BE2C (cell line): ENCODE measurements at regions not wholly inside any gene's neighbourhood (a gene's known extent, or its start where the extent isn't known, plus 50 kb on each side); places are given as distances from the start of the nearest gene placed in this dataset.

Experiments
- DNase-seq: peaks from one replicate; pipeline ENCODE4 v3.0.0-alpha.2; 2020
- H3K27me3 ChIP-seq: fragments of 250-450 bp; sonication (Bioruptor Pico); 2 replicates; pipeline ENCODE4 v1.5.1; 2020; ENCODE audit warnings: mild to moderate bottlenecking
- H3K36me3 ChIP-seq: fragments of 250-450 bp; sonication (Bioruptor Pico); 2 replicates; pipeline ENCODE4 v1.5.1; 2020; ENCODE audit warnings: mild to moderate bottlenecking
- H3K4me1 ChIP-seq: fragments of 250-450 bp; sonication (Bioruptor Pico); 2 replicates; pipeline ENCODE4 v1.5.1; 2020
- H3K4me3 ChIP-seq: 2 replicates; pipeline ENCODE4 v1.5.1; 2011; ENCODE audit warnings: low read depth, low read length
- H3K9me3 ChIP-seq: fragments of 250-450 bp; sonication (Bioruptor Pico); 2 replicates; pipeline ENCODE4 v1.5.1; 2020
- CTCF ChIP-seq: IDR thresholded peaks from 2 replicates; pipeline ENCODE4 v1.5.1; 2012; ENCODE audit warnings: mild to moderate bottlenecking, low read depth, low read length

- Histone ChIP-seq H3K36me3 (no peaks in the 10 kb centered on the region), H3K4me1 (peaks cover 28% of the 10 kb centered on the region), H3K9me3 (no peaks in the 10 kb centered on the region), H3K4me3 (peak overlapping the region; percentile 23), H3K27me3 (no peaks in the 10 kb centered on the region)
- peak; percentile 34 for DNase-seq
- TF ChIP-seq CTCF, result no peak
Measured at GRCh38 chr13:23506071-23506806, 64.0 kb upstream of the TNFRSF19 start.

DNA sequence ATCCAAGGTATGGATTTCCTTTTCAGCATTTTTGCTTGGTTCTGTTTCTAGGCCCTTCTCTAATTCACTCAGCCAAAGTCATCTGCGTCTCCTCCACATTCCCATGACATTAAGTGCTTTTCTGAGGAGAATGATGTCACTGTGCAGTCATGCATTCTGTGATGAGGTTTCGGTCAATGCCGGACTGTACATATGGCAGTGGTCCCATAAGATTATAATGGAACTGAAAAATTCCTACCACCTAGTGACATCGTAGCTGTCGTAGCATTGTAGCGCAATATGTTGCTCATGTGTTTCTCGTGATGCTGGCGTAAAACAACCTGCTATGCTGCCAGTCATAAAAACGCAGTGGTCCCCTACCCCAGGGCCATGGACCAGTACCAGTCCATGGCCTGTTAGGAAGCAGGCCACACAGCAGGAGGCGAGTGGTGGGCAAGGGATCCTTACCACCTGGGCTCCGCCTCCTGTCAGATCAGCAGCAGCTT is 63.4 kb upstream of the TNFRSF19 start:
- no peaks in the 10 kb centered on the region for H3K9me3 ChIP-seq

DNA sequence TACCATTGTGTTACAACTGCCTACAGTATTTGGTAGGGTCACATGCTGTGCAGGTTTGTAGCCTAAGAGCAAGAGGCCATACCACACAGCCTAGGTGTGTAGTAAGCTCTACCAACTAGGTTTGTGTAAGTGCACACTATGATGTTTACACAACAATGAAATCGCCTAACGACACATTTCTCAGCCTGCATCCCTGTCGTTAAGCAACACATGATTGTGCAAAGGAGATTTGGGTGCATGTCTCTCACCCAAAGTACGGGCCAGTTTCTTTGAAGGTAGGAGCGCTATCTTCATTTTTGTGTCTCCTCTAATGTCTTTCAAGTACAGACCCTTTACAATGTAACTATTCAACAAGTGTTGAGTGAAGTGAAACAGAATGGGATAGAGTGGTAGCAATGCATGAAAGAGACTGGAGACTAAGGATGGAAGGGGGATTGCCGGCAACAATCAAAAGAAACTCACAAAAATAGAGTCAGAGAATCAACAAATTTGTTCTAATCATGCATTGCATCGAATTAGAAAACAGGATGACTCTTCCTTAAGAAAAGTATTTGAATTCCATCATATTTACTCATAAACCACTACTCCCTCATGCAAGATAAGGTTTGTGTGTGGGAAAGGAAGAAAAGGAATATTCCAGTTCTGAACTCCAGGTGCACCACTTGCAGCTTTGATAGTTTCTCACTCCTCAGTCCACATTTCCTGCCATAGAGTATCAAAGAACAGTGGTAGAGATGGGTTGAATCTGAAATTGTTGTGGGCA is 60.2 kb upstream of the TNFRSF19 start:
- H3K36me3 ChIP-seq, result no peaks in the 10 kb centered on the region
- no peak overlapping the region for H3K4me3 ChIP-seq
- TF ChIP-seq CTCF, result no peak
- peaks cover 20% of the 10 kb centered on the region for H3K4me1 ChIP-seq
- H3K27me3 ChIP-seq, result no peaks in the 10 kb centered on the region
- H3K9me3 ChIP-seq, result no peaks in the 10 kb centered on the region
- no peak for DNase-seq

More for the DNA sequence above, 63.4 kb upstream of the TNFRSF19 start:
- H3K36me3 ChIP-seq, result no peaks in the 10 kb centered on the region
- TF ChIP-seq CTCF, result no peak
- no peak overlapping the region for H3K4me3 ChIP-seq
- DNase-seq, result peak; percentile 51
- H3K4me1 ChIP-seq, result peaks cover 31% of the 10 kb centered on the region
- H3K27me3 ChIP-seq, result no peaks in the 10 kb centered on the region

DNA sequence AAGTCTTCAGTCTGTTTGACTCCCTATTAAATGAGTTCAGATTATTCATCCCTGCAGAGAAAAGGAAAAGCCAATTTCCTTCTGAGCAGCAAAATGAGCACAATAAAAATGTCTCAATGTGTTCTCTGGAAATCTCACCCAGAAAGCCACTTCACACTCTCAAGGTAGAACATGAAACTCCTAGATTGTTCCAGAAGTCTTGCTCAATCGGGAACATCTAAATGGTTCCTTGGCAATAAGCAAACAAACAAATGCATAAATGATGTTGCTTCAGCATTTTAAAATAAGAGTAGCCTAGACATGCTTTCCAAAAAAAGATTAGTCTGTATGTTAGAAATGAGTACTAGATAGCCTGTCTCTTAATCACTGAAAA is 59.7 kb upstream of the TNFRSF19 start:
- Histone ChIP-seq H3K36me3 (no peaks in the 10 kb centered on the region), H3K9me3 (no peaks in the 10 kb centered on the region), H3K4me3 (no peak overlapping the region), H3K27me3 (no peaks in the 10 kb centered on the region), H3K4me1 (peaks cover 17% of the 10 kb centered on the region)
- TF ChIP-seq CTCF, result no peak
- no peak for DNase-seq

DNA sequence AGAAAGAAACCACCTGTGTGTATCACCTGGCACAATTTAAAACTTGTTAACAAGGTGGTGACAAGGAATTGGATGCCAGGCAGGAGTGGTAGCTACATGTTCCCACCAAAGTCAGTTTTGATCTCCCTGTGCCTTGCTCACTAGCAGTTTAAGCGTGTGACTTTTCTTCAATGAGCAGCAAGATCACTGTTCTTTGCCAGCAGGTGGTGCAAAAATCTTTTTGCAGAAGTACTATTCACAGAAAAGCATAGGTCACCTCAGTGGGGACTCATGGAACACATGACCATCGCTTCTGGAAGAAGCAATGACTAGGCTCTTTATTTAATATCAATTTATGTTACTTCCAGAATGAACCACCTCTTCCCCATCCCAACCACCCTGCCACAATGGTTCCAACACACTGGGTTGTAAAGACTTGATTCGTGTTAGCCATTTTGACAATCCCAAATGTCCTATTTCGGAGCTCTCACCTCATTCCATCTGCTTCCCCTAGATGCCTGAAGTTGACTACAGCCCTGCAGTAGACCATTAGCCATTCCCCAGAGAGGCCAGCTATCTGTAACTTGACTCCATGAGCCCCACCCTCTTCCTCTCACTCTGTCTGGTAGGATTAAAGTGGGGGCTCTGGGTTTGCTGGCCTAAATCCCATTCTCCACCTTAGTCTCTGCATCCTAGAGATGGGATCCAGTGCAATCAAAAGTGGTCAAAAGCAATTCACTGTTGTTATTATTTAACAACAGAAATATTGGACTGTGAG is 59.1 kb upstream of the TNFRSF19 start:
- H3K36me3 ChIP-seq, result no peaks in the 10 kb centered on the region
- peaks cover 11% of the 10 kb centered on the region for H3K4me1 ChIP-seq
- no peak overlapping the region for H3K4me3 ChIP-seq
- peak; percentile 49 for DNase-seq
- H3K9me3 ChIP-seq, result no peaks in the 10 kb centered on the region
- peak; percentile 62 for TF ChIP-seq CTCF
- H3K27me3 ChIP-seq, result no peaks in the 10 kb centered on the region
